Coronary artery (tissue), 2 donors: ENCODE measurements at regions not wholly inside any gene's neighbourhood (a gene's known extent, or its start where the extent isn't known, plus 50 kb on each side); places are given as distances from the start of the nearest gene placed in this dataset.
"Not testable (repeated sequence)": the region's sequence is repeated elsewhere in the genome, so short reads cannot be mapped to it uniquely, and the experiment has no call there.

Source experiments
- DNase-seq: peaks from one replicate; pipeline ENCODE4 v3.0.0-alpha.2; 2017; ENCODE audit warnings: low spot score
- H3K27ac ChIP-seq, 2 donors: fragments of 200-600 bp; sonication (generic); one replicate each; pipeline ENCODE4 v1.5.1; 2016 to 2019
- H3K4me3 ChIP-seq: fragments of 200-600 bp; sonication (generic); 2 replicates; pipeline ENCODE4 v1.5.1; 2016; ENCODE audit warnings: mild to moderate bottlenecking, moderate library complexity
- CTCF ChIP-seq: fragments of 200-600 bp; sonication (generic); IDR thresholded peaks from one replicate; pipeline ENCODE4 v1.5.1; 2019; ENCODE audit warnings: antibody characterized with exemption

GRCh38 chr12:92411687-92412086 lies 266.0 kb upstream of the BTG1 start:
- Histone ChIP-seq H3K27ac (no peak overlapping the region), H3K4me3 (no peak overlapping the region)
- DNase-seq, result no peak
- TF ChIP-seq CTCF, result no peak

- DNase-seq, result no peak
- TF ChIP-seq CTCF, result no peak
- H3K4me3 ChIP-seq, result no peak overlapping the region
- no peak overlapping the region for H3K27ac ChIP-seq
Observed at GRCh38 chr12:92408072-92408900, 262.6 kb upstream of the BTG1 start.

GRCh38 chr12:92406404-92407070 lies 260.9 kb upstream of the BTG1 start:
- DNase-seq, H3K4me3 ChIP-seq, H3K27ac ChIP-seq: not testable (repeated sequence)

- H3K4me3 ChIP-seq, H3K27ac ChIP-seq, DNase-seq: not testable (repeated sequence)
Observed at GRCh38 chr12:92405801-92406251, 260.2 kb upstream of the BTG1 start.

- no peak overlapping the region for H3K27ac ChIP-seq
Observed at GRCh38 chr12:92404921-92405320, 259.3 kb upstream of the BTG1 start.

GRCh38 chr12:92404259-92404894 lies 258.7 kb upstream of the BTG1 start:
- Histone ChIP-seq H3K27ac (no peak overlapping the region), H3K4me3 (no peak overlapping the region)
- DNase-seq, result no peak
- TF ChIP-seq CTCF, result no peak

More at GRCh38 chr12:92404921-92405320, 259.3 kb upstream of the BTG1 start:
- TF ChIP-seq CTCF, result no peak
- no peak overlapping the region for H3K4me3 ChIP-seq
- no peak for DNase-seq

GRCh38 chr12:92403210-92404175 lies 257.8 kb upstream of the BTG1 start:
- TF ChIP-seq CTCF, result no peak
- DNase-seq, result no peak
- no peak overlapping the region for H3K27ac ChIP-seq
- H3K4me3 ChIP-seq, result no peak overlapping the region
